Endothelial cell of umbilical vein (primary cell): ENCODE measurements at regions not wholly inside any gene's neighbourhood (a gene's known extent, or its start where the extent isn't known, plus 50 kb on each side); places are given as distances from the start of the nearest gene placed in this dataset.

Source experiments
- BruUV-seq: library from RNA; stranded (reverse); fragments of 400-500 nt; replicated peaks from 2 replicates; lab custom pipeline; 2021; lab: Mats Ljungman, UMichigan
- CTCF ChIA-PET: fragments of 300-600, 350-600 bp; sonication (Branson Sonifier 250); formaldehyde crosslinking; loops from one replicate; lab custom pipeline; 2021; ENCODE audit warnings: antibody characterized with exemption, inconsistent platforms; lab: Charles Lee
- POLR2A ChIA-PET: fragments of 300-600, 350-600 bp; sonication (Branson Sonifier 250); formaldehyde crosslinking; loops from one replicate; lab custom pipeline; 2021; ENCODE audit warnings: antibody characterized with exemption, inconsistent platforms; lab: Charles Lee
- DNase-seq: peaks from one replicate; pipeline ENCODE4 v3.0.0-alpha.2; 2011; ENCODE audit warnings: low read depth, low spot score
- FAIRE-seq: peaks from 2 replicates; lab custom pipeline; 2011; peaks lifted over from hg19 to GRCh38; lab: Jason Lieb, UNC
- H2AFZ ChIP-seq: 2 replicates; pipeline ENCODE4 v1.6.0; 2012; ENCODE audit warnings: low read depth, low read length, control low read depth, inconsistent platforms
- H3K27ac ChIP-seq: 2 replicates; pipeline ENCODE4 v1.5.1; 2011; ENCODE audit warnings: low read depth, mild to moderate bottlenecking, control low read depth, low read length, moderate library complexity; ENCODE audit not compliant: insufficient read depth
- H3K27me3 ChIP-seq, 2 experiments: 2 replicates each; pipeline versions ENCODE4 v1.6.0 to v1.6.1; 2011; ENCODE audit warnings: low read length in 2 of 2, mixed read lengths in 1 of 2; ENCODE audit not compliant: control insufficient read depth in 2 of 2, insufficient read depth in 2 of 2
- H3K36me3 ChIP-seq, 2 experiments: 2 replicates in 1 of 2; 3 replicates in 1 of 2; pipeline ENCODE4 v1.5.1; 2011; ENCODE audit warnings: low read length in 2 of 2, mild to moderate bottlenecking in 1 of 2, moderate library complexity in 1 of 2; ENCODE audit not compliant: control insufficient read depth in 2 of 2, insufficient read depth in 2 of 2; ENCODE audit errors: extremely low read depth in 1 of 2
- H3K4me1 ChIP-seq: 3 replicates; pipeline ENCODE4 v1.5.1; 2011; ENCODE audit warnings: mild to moderate bottlenecking, low read length; ENCODE audit not compliant: control insufficient read depth, insufficient read depth; ENCODE audit errors: extremely low read depth
- H3K4me2 ChIP-seq: 2 replicates; pipeline ENCODE4 v1.6.1; 2011; ENCODE audit warnings: low read length, control low read depth, mixed read lengths; ENCODE audit not compliant: insufficient read depth
- H3K4me3 ChIP-seq, 3 experiments: fragments of 200-600 bp in 1 of 3; sonication (generic), shearing (Covaris generic) in 1 of 3; replicated peaks in 1 of 3; 2 replicates each; pipeline ENCODE4 v1.5.1; 2011 to 2016; ENCODE audit warnings: control low read depth in 3 of 3, low read length in 3 of 3, mild to moderate bottlenecking in 2 of 3, inconsistent platforms in 1 of 3, low read depth in 1 of 3, moderate library complexity in 1 of 3; ENCODE audit not compliant: insufficient read depth in 1 of 3
- H3K79me2 ChIP-seq: 2 replicates; pipeline ENCODE4 v1.6.0; 2012; ENCODE audit warnings: low read length, inconsistent platforms; ENCODE audit not compliant: control insufficient read depth, insufficient read depth
- H3K9ac ChIP-seq: replicated peaks from 2 replicates; pipeline ENCODE3; 2011; ENCODE audit warnings: low read length, control low read depth; ENCODE audit not compliant: insufficient read depth; ENCODE audit errors: extremely low read depth
- H3K9me1 ChIP-seq: replicated peaks from 3 replicates; pipeline ENCODE4 v1.6.0; 2011; ENCODE audit warnings: mild to moderate bottlenecking, low read length; ENCODE audit not compliant: control insufficient read depth, insufficient read depth; ENCODE audit errors: extremely low read depth
- H3K9me3 ChIP-seq: replicated peaks from 2 replicates; pipeline ENCODE4 v1.5.1; 2012; ENCODE audit warnings: low read length, inconsistent platforms; ENCODE audit not compliant: control insufficient read depth, insufficient read depth
- H4K20me1 ChIP-seq: replicated peaks from 2 replicates; pipeline ENCODE3; 2011; ENCODE audit warnings: mild to moderate bottlenecking, low read length; ENCODE audit not compliant: control insufficient read depth, insufficient read depth; ENCODE audit errors: extremely low read depth
- EZH2 ChIP-seq: IDR thresholded peaks from 2 replicates; pipeline ENCODE4 v1.6.1; 2012; ENCODE audit warnings: borderline replicate concordance, low read depth, mild to moderate bottlenecking, moderate library complexity, low read length, inconsistent platforms; ENCODE audit not compliant: severe bottlenecking
- FOS ChIP-seq: IDR thresholded peaks from 2 replicates; pipeline ENCODE4 v1.6.1; 2011; ENCODE audit warnings: mild to moderate bottlenecking, low read length, moderate library complexity, borderline replicate concordance; ENCODE audit not compliant: insufficient read depth
- GATA2 ChIP-seq: IDR thresholded peaks from 2 replicates; pipeline ENCODE4 v1.7.0; 2011; ENCODE audit warnings: low read depth, mild to moderate bottlenecking, moderate library complexity, mixed read lengths, low read length; ENCODE audit not compliant: insufficient read length, insufficient read depth
- JUN ChIP-seq: IDR thresholded peaks from 2 replicates; pipeline ENCODE4 v1.6.1; 2011; ENCODE audit warnings: borderline replicate concordance, low read depth; ENCODE audit not compliant: insufficient read length, insufficient read depth
- MYC ChIP-seq: IDR thresholded peaks from one replicate; pipeline ENCODE4 v1.6.1; 2011; ENCODE audit warnings: mild to moderate bottlenecking, low read depth, low read length
- POLR2A ChIP-seq: IDR thresholded peaks from 2 replicates; pipeline ENCODE4 v1.6.1; 2012; ENCODE audit warnings: low read depth, mild to moderate bottlenecking, control low read depth, low read length
- POLR2AphosphoS5 ChIP-seq: IDR thresholded peaks from 2 replicates; pipeline ENCODE4 v1.6.1; 2012; ENCODE audit warnings: low read depth, mild to moderate bottlenecking, control low read depth, low read length, moderate library complexity; ENCODE audit not compliant: insufficient read depth
- dilution Hi-C: fragments of 300-500 bp; cut with MboI; formaldehyde crosslinking; loops from one replicate; pipeline ENCODE4 v1.15.0; 2019; ENCODE audit warnings: low sequenced_read_pairs; ENCODE audit not compliant: extremely low pct_ligation_motif_present
- intact Hi-C: fragments of 100-400 bp; cut with micrococcal nuclease; formaldehyde crosslinking; loops from one replicate; pipeline ENCODE4 v1.10.0; 2022
- TF ChIP-seq, protein P1 (sequence below): IDR thresholded peaks from 2 replicates; pipeline ENCODE4 v1.6.1; 2011; ENCODE audit not compliant: insufficient read depth, insufficient read length
- TF ChIP-seq, protein P2 (sequence below), 2 donors: IDR thresholded peaks; 1 replicate in 1 of 2; 2 replicates in 1 of 2; pipeline ENCODE4 v1.5.1; 2011; ENCODE audit warnings: low read length in 2 of 2, mild to moderate bottlenecking in 2 of 2, moderate library complexity in 2 of 2, control low read depth in 1 of 2, inconsistent platforms in 1 of 2, low read depth in 1 of 2; ENCODE audit not compliant: insufficient read depth in 1 of 2; ENCODE audit errors: extremely low read depth in 1 of 2

DNA sequence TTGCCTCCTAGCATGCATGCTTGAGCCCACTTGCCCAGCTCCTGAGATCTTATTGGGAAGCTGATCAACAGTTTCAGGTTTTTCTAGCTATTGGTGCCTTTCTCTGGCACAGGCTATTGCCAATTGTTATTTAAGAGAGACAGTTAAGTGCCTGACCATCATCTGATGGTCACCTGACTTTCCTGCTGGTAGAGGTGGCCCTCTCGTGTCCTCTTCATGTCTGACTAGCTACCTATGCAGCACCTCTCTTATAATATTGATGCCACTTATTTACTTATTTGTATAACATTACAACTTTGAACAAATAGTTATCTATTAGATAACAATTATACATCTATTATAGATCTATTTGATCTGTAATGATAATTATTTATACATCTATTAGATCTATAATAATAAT, 205.9 kb upstream of the SEMA3D start:
- DNase-seq, result no peak
- no TSS peak for BruUV-seq
- FAIRE-seq, result no peak
- no peaks in the 10 kb centered on the region for H3K4me1 ChIP-seq
- ChIA-PET CTCF (interaction anchor here (1.5 to 2.7 kb wide), 2 partner anchors 11 to 12 kb away, joined by 4 to 7 read pairs; no protein-coding TSS in a partner anchor), POLR2A (no interaction called here)
- intact Hi-C loops, result no loop called here
- H3K79me2 ChIP-seq, result no peaks in the 10 kb centered on the region
- no peaks in the 10 kb centered on the region for H3K9me3 ChIP-seq
- H3K27me3 ChIP-seq, result no peaks in the 10 kb centered on the region
- no peaks in the 10 kb centered on the region for H3K9me1 ChIP-seq
- H2AFZ ChIP-seq, result no peak overlapping the region
- dilution Hi-C loops, result no loop called here
- H4K20me1 ChIP-seq, result no peaks in the 10 kb centered on the region
- H3K36me3 ChIP-seq, result no peaks in the 10 kb centered on the region
- TF ChIP-seq, protein P1, sequence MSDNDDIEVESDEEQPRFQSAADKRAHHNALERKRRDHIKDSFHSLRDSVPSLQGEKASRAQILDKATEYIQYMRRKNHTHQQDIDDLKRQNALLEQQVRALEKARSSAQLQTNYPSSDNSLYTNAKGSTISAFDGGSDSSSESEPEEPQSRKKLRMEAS, result no peak
- TF ChIP-seq MYC, result no peak
- TF ChIP-seq JUN, result no peak
- TF ChIP-seq, protein P2, sequence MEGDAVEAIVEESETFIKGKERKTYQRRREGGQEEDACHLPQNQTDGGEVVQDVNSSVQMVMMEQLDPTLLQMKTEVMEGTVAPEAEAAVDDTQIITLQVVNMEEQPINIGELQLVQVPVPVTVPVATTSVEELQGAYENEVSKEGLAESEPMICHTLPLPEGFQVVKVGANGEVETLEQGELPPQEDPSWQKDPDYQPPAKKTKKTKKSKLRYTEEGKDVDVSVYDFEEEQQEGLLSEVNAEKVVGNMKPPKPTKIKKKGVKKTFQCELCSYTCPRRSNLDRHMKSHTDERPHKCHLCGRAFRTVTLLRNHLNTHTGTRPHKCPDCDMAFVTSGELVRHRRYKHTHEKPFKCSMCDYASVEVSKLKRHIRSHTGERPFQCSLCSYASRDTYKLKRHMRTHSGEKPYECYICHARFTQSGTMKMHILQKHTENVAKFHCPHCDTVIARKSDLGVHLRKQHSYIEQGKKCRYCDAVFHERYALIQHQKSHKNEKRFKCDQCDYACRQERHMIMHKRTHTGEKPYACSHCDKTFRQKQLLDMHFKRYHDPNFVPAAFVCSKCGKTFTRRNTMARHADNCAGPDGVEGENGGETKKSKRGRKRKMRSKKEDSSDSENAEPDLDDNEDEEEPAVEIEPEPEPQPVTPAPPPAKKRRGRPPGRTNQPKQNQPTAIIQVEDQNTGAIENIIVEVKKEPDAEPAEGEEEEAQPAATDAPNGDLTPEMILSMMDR (IDR thresholded peaks at IDR 0.05; ENCODE audit: extremely low read depth in 1 of 2, insufficient read depth in 1 of 2, low read depth in 1 of 2, low read length in 2 of 2), result no peak
- H3K9ac ChIP-seq, result no peak overlapping the region
- H3K4me3 ChIP-seq, result no peak overlapping the region
- no peak overlapping the region for H3K4me2 ChIP-seq
- no peak overlapping the region for H3K27ac ChIP-seq

DNA sequence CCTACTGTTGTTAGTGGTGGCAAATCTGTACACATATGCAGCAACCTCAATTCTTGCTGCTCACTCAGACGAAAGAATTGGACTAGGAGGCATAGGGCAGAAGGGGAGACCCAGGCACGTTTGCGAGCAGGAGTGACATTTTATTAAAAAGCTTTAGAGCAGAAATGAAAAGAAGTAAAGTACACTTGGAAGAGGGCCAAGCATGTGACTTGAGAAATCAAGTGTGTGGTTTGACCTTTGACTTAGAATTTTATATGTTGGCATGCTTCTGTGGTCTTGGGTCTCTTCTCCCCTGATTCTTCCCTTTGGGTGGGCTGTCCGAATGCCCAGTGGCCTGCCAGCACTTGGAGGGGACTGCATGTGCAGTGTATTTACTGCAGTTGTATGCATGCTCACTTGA, 205.5 kb upstream of the SEMA3D start:
- H2AFZ ChIP-seq, result no peak overlapping the region
- dilution Hi-C loops, result no loop called here
- POLR2A ChIA-PET, result no interaction called here
- no peak overlapping the region for H3K9ac ChIP-seq
- H3K9me3 ChIP-seq, result no peaks in the 10 kb centered on the region
- no peaks in the 10 kb centered on the region for H3K9me1 ChIP-seq
- no peak overlapping the region for H3K4me2 ChIP-seq
- H3K27me3 ChIP-seq, result no peaks in the 10 kb centered on the region
- no peaks in the 10 kb centered on the region for H3K36me3 ChIP-seq
- CTCF ChIA-PET, result interaction anchor here (1.5 to 2.7 kb wide), 2 partner anchors 11 to 12 kb away, joined by 4 to 7 read pairs; no protein-coding TSS in a partner anchor
- H3K79me2 ChIP-seq, result no peaks in the 10 kb centered on the region
- no peak for TF ChIP-seq GATA2
- TF ChIP-seq, protein P2 (IDR thresholded peaks at IDR 0.05; ENCODE audit: extremely low read depth in 1 of 2, insufficient read depth in 1 of 2, low read depth in 1 of 2, low read length in 2 of 2), result no peak
- no peak for TF ChIP-seq JUN
- no peak for TF ChIP-seq MYC
- no peak for TF ChIP-seq POLR2AphosphoS5
- TF ChIP-seq POLR2A, result no peak
- TF ChIP-seq, protein P1, result no peak
- TF ChIP-seq EZH2, result no peak
- no peak for TF ChIP-seq FOS
- H3K27ac ChIP-seq, result no peak overlapping the region
- no peaks in the 10 kb centered on the region for H4K20me1 ChIP-seq
- no TSS peak for BruUV-seq
- no peak overlapping the region for H3K4me3 ChIP-seq
- intact Hi-C loops, result no loop called here
- H3K4me1 ChIP-seq, result no peaks in the 10 kb centered on the region
- DNase-seq (no peak), FAIRE-seq (no peak)
